Activated gamma-delta T cell treated with anti-CD3 and anti-CD28 coated beads, Interleukin-2, amount 50 U/mL, for 16 hours (primary cell): ENCODE measurements at regions not wholly inside any gene's neighbourhood (a gene's known extent, or its start where the extent isn't known, plus 50 kb on each side); places are given as distances from the start of the nearest gene placed in this dataset.

Experiments used
- DNase-seq: peaks from one replicate; pipeline ENCODE4 v3.0.0-alpha.2; 2020; ENCODE audit warnings: low read depth

DNA sequence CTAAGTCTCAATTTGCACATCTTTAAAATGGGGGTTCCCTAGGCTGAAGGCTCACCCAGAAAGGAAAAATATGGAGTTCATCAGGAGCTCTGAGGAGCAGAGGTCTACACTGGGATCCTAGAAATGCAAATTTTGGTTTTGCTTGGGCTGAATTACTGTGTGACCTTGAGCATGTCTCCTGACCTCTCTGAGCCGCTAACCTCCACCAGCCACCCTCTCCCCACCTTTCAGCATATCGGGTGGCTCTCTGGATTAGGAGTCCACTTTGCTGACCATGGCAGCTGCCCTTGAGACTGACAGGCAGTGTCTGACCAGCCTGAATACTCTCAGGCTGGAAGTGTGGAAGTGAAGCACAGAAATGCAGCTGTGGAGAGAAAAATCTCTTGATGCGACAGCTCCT, 165.9 kb upstream of the LRFN2 start:
- no peak for DNase-seq

DNA sequence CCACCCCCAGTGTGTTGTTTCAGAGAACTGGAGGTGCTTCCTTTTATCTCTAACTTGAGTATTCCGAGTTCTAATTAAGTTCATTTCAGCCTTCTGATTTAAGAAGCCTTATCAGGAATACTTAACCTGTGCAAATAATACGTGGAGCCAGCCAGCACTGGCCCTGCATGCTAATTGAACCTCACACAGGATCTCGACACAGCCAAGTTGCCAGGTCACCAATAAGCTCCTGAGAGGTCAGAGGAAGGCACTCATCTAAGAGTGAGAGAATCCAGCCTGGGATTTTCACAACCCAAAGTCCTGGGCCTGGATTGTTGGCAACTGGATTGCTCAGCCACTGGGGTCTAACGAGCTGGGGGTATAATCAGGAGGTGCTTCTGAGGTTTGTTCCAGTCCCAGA, 157.7 kb upstream of the LRFN2 start:
- no peak for DNase-seq

DNA sequence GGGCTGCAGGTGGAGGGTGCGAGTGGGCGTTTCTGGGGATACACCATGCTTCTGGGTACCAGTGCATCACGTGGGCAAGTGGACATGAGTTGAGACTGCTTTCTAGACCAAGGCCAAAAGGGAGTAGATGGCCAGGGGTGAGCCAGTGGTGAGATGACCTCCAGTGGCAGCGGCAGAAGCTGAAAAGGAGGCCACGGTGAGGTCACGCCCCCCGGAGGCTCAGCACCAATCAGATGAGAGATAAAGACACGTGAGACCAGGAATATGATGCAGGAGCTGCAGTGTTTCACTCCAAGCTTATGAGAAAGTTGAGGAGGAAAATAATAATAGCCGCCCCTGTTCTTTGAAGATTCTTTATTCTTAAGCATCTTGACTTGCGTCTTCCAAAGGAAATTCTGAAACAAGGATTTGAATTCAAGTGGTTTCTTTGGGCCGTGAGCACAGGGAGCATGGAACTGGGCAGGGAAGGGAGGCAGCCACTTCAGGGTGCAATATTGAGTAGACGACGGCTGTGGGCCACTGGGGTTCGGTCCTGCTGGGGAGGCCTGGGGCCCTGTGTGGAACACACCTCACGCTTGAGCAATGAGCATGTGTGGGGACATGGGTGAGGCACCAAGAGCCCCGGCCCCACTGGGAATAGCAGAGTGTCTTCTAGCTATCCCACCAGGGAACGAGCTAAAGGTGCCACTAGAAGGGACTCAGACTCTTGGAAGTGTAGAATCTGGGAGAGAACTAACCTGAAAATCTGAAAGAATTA, 156.7 kb upstream of the LRFN2 start:
- no peak for DNase-seq

DNA sequence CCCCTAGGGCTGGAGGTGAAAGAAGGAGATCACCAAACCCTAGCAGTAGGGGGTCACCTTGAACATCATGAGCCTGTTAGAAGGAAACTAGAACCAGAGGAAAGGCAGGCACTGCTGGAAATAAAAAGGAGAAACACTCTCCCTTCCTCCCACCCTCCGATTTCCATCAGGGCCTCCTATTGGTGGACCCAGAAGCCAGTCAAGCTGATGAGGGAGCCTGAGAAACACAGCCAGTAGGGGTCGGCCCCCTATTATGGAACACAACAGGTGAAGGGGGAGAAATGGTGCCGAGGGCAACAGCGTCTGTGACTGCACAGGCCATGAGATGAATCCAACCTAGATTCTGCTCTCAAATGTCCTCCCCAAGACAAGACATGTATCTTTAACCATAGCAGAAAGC, 156.1 kb upstream of the LRFN2 start:
- DNase-seq = no peak

DNA sequence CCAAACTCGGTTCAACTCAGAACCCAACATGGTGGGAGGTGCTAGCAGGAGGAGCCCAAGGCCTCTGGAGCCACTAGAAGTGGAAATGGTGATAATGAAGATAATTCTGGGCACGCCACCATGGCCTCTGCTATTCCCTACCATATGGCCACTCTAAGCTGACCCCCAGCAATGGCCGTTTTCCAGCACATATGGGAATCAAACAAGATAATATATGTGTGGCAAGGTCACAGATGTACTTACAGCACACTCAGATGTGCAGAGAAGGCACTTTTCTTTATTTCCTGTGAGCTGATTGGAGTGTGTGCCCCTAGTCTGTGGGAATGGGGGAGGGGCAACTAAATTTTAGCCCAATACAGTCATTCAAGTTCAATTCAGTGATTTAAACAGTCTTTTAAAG, 153.4 kb upstream of the LRFN2 start:
- no peak for DNase-seq

DNA sequence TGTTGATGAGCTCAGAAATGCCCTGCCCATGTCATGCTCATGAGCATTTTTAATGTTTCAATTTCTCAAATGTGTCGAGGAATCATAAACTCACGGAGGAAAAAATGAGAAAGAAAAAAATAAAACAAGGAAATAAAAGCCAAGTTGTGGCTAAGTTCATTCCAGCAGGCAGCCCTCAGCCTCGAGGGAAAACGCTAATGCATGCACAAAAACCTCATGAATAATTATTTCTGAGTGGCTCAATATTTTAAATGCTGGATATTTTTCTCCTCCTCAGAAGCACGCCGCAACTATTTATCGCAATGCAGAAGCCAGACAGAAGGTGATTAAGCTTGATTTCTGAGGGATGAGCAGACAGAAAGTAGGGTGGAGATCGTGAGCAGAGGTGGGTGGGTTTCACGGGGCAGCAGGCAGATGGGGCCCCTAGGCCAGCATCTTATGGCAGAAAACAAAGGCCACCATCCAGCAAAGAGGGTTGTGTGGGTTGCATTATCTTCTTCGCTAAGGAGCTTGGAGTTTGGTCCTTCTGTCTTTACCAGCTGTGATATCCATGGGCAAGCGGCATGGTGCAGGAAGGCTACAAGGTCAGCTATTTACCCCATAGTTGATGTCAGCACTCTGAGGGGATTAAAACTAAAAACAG, 151.5 kb upstream of the LRFN2 start:
- no peak for DNase-seq

DNA sequence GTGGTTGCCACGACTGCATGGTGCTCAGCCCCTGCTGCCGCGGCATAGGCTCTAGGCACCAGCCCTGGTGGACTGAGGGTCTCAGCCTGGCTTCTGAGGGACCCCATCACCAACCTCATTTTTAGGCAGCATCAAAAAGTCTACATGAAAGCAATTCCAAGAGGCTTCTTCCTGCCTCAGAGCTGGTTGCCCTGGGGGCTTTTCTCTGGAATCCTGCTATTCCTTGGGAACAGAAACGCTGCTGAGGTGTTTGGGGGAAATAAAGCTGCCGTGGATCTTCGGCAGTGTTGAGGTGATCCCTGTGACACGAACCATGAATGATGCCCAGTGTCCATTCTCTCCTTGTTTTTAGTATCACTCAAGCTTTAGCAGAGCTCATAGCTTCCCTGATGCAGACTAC, 148.4 kb upstream of the LRFN2 start:
- DNase-seq = no peak

DNA sequence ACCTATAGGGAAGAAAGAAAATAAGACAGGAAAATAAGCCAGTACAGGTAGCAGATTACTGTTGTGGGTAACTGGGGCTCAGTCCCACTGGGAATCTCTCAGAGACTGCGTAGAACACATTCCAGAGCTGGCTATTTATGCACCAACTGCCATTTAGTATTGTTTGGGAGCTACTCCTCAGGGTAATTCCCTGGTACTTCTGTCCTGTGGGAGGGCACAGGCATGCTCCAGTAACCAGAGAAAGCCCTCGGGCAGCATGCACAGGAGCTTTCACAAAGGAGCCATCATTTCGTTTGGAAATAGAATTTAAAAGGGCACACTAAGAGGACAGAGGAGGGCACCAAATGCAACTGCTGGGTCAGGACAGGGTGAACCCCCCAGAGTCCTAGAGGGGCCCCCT, 148.0 kb upstream of the LRFN2 start:
- no peak for DNase-seq

DNA sequence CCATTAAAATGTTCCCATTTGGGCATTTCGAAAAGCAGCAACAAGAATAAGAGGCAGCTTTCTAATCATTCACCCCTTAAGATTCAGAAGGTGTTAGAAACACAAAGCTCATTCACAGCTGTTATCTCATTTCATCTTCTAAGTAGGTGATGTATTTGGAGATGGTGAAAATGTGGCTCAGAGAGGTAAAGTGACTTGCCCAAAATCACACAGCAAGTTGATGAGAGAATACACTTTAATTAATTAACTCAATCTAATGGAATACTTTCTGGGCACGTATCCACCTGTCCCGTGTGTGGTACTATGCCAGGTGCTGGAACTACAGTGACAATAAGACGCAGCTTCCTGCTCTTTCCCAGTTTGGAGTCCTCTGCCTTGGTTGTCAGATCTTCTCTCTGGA, 147.4 kb upstream of the LRFN2 start:
- no peak for DNase-seq

DNA sequence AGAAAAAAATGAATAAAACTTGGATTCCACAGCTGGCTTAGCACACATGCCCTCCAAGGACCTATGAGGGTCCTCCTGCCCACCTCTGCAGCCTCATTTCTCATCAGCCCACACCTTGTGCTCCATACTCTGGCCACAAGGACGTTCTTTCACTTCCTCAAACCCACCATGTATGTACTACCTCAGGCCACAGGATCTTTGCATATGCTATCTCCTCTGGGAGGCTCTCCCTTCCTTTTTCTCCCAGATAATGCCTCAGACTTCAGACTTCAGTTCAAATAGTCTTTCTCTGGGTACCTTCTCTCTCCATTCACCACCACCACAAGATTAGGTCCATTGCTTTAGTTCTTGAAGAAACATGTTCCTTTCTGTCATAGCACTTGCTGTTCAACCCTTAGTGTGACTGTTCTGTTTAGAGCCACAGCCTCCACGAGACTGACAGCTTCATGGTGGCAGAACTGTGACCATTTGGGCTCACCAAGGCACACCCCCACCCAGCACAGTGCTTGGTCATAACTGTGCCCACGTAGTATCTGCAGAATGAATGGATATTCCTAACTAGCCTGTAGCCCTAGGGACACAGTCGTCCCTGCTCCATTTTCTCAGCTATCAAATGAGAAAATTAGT, 146.7 kb upstream of the LRFN2 start:
- DNase-seq = no peak

DNA sequence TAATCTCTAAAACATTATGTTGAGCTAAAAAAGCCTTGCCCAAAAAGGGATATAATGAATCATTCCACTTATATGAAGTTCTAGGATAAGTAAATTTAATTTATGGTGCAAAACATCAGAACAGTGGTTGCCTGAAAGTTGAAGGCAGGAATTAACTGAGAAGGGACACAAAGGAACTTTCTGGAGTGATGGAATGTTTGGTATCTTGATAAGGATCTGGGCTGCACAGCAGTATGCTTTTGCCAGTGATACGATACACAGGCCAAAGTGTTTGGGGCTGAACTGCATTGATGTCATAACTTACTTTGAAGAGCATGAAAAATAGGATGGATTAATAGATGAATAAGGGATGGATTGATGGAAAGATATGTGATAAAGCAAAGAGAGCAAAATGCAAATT, 146.1 kb upstream of the LRFN2 start:
- no peak for DNase-seq

DNA sequence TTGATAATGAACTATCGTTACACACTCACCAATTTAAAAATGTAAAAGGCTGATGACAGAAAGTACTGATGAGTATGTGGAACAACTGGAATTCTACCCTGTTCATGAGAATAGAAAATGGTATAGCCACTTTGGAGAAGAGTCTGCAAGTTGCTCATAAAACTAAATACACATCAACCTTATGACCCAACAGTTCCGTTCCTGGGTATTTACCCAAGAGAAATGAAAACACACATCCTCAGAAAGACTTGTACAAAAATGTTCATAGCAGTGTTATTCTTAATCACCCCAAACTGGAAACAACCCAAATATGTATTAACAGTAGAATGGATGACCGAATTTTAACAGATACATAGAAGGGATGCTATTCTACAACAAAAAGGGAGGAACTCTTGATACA, 145.7 kb upstream of the LRFN2 start:
- DNase-seq = no peak

DNA sequence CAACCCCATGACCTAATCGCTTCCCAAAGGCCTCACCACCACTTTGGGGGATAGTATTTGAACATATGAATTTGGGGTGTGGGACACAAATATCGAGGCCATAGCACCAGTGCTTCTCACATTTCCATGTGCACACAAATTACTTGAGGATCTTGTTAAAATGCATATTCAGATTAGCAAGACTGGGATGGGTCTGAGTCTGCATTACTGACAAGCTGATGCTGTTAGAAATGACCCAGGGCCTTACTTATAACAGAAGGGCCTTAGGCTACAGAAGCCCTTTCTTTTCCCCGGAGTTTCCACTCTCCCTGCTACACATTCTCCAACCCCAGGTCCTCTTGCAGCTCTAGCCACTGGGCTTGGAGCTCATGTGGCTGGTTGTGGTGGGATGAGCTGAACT, 141.5 kb upstream of the LRFN2 start:
- DNase-seq = no peak

DNA sequence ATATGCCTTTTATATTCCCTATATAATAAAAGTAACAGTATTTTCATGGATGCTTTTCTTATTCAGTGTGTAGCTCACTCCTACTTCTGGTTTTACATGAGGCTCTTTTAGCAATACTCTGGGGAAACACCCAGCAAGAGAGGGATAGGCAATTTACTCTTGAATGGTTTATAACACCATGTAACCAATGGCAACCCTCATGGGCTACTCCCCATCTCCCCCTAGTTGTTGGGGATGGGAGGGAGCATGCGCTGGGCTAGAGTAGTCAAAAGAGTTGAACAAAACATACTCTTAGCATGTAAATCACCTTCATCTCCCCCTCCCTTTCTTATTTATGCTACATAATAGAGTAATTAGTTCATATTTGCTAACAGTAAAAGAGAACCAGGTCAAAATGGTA, 140.1 kb upstream of the LRFN2 start:
- no peak for DNase-seq

DNA sequence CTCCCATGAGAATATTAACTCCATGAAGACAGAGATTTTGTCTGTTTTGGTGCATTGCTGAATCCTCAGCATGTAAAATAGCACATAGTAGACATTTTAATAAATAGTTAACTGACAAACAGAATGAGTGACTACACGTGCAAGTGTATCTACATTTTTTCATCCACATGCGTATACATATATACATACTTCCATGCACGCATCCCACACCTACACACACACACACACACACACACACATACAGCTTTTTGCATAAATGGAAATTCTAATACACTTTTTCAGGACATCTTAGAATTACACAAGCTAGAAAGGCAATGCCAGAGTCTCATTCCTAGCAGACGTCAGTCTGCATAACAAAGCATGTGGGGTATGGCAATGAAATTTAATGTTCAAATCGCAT, 139.7 kb upstream of the LRFN2 start:
- DNase-seq = no peak

DNA sequence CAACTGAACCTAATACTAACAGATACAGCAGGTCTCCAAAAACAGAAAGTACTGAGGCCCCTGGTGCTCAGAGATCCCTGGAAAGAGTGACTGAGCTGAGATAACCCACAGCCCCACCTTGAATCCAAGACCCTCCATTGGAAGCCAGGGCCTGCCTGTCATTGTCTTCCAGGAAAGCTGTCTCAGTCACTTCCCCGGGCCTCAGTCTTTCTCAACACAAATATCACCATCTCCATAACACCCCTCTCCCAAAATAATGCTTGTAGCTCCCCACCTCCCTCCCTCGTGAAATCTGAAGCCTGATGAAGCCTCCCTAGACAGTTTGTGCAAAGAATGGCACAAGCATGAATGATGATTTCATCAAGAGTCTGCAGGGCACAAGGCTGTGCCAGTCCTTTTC, 138.2 kb upstream of the LRFN2 start:
- no peak for DNase-seq

DNA sequence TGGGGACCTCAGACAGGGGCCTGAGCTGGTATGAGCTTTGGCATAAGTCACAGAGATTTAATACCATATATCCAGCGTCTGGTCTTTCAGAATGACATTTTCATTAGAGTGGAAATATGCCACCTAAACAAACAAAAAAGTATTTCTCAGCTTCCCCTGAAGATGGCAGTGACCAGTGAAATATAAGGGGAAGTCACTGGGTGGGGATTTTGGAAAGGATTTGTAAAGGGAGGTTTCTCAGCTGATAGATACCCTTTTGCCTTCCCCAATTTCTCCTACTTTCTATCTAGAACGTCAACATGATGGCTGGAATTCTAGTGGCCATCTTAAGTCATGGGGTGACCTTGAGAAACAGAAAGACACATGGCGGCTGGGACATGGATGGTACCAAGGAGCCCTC, 137.7 kb upstream of the LRFN2 start:
- DNase-seq = no peak

DNA sequence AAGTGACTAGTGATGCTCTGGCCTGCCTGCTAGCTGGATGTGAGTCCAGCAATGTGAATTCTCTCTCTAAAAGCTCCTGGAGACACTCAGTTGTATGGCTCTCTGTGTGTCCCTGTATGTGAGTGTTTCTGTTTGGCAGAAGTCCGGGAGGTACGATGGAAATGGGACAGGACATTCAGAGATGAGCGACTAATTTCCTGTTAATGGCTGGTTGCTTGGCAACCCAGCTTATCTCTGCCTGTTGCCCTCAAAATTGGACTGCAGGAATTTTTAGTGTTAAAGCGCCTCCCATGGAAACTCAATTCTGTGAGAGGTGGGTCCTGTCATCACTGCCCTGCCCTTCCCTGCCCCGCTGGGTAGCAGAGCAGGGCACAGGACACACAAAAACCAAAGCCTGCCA, 136.8 kb upstream of the LRFN2 start:
- DNase-seq = no peak

DNA sequence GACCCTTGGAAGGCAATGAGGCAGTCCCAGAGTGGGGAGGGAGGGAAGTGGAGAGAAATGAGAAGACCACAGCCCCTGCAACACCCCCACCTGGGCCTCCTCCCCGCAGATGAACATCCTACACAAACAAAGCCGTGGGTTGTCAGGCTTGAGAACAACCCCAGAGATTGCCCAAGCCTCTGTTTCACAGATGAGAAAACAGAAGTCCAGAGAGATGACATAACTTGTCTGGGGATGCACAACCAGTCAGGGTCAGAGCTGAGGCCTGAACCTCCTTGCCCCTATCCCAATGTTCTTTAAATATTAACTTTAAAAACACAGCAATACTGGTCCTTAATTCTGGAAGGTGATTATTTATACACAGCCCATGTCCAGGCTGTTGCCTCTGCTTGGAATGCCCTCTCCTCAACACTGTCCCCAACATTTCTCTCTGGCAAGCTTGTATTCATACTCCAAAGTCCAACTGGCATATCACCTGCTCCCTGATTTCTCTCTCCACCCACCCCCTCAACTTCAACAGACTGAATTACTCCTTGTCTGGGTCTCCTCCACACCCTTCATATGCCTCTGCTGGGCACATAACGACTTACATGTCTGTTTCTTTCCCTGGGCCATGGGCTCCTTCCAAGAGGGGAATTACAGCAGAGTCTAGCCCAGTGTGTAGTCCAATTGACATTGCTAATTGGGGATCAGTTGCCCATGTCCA, 135.5 kb upstream of the LRFN2 start:
- no peak for DNase-seq

DNA sequence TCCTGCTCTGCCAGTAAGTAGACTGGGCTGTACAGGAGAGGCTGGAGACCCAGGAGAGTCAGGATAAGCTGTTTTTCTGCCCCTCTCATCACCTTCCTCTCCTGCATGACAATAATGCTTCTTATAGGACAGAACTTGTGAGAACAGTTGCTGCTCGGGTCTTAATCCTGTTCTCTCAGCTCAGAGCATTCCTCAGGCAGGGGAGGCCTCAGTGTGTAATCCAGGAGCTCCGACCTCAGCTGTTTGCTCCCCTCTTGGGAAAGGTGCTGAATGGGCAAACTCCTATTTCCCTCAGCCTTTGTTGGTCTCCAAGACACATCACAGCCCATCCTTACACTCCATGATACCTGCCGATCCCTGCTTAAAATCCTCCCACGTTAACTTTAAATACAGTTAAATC, 134.9 kb upstream of the LRFN2 start:
- no peak for DNase-seq

DNA sequence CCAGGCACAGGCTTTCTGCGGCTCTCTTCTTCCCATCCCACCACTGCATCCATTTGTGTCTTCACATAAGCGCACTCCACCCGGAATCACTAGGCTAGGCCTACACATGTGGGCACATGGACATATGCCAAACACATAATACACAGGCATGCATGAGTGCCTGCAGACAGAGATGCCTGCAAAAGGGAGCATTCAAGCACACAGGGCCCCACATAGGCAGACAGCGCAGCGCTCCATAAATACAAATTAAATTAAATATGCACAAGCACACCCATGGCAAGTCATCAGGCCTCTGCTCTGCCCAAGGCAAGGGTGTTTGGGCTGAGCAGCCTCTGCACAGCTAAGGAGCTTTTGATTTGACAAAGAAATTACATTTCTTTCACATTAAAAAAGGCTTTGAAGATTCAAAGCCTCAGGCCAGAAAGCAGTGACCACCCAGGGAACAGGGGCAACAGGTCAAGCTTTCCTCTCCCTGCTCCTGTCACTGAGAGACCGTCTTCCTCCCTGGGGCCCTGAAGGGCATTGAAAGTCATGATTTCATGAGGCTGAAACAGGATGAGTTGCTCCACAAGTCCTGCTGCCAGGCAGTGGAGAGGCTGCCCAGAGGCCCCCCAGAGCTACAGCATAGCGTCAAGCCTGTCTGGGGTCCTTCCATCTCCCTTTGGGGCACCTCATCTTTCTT, 134.2 kb upstream of the LRFN2 start:
- DNase-seq = no peak

DNA sequence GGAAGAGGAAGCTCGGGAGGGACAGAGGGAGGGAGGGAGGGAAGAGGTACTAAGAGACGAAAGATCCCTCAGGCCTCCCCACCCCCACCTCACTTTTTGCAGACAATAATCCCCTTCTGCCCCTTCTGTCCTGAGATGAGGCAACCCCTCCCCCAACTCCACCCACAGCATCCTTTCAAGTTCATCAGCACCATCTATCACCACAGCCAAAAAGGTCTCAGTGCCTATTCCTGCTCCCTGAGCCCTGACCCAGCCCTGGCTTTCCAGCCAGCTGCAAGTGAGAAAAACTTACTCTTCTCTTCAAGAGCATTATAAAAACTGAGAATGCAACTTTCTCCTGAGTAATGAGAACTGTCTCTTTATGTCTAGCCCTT, 133.2 kb upstream of the LRFN2 start:
- no peak for DNase-seq
